Keratinocyte (primary cell): ENCODE measurements at regions not wholly inside any gene's neighbourhood (a gene's known extent, or its start where the extent isn't known, plus 50 kb on each side); places are given as distances from the start of the nearest gene placed in this dataset.

Source experiments
- CTCF ChIP-seq, 3 experiments: IDR thresholded peaks in 1 of 3; conservative IDR thresholded peaks in 1 of 3; optimal IDR thresholded peaks in 1 of 3; 2 replicates in 2 of 3; 3 replicates in 1 of 3; pipeline versions ENCODE3 to v1.5.1; 2011; ENCODE audit warnings: low read length in 3 of 3, mild to moderate bottlenecking in 3 of 3, moderate library complexity in 2 of 3, control low read depth in 1 of 3, inconsistent platforms in 1 of 3; ENCODE audit not compliant: insufficient read depth in 2 of 3; ENCODE audit errors: extremely low read depth in 1 of 3
- EZH2 ChIP-seq: IDR thresholded peaks from one replicate; pipeline ENCODE4 v1.6.1; 2012; ENCODE audit warnings: inconsistent platforms, mild to moderate bottlenecking, low read length, moderate library complexity

GRCh38 chr13:90835826-90836225, 511.7 kb upstream of the MIR17HG start:
- TF ChIP-seq CTCF (optimal IDR thresholded peaks at IDR 0.05 in 1 of 3, IDR thresholded peaks at IDR 0.05 in 1 of 3, conservative IDR thresholded peaks at IDR 0.05 in 1 of 3; ENCODE audit: extremely low read depth in 1 of 3, insufficient read depth in 2 of 3, low read length in 3 of 3) (no peak), EZH2 (no peak)
